ENCODE measurements at regions not wholly inside any gene's neighbourhood (a gene's known extent, or its start where the extent isn't known, plus 50 kb on each side); places are given as distances from the start of the nearest gene placed in this dataset.
A peak's percentile ranks its signal among the peaks of the same experiment; 100 is the strongest.

DNA sequence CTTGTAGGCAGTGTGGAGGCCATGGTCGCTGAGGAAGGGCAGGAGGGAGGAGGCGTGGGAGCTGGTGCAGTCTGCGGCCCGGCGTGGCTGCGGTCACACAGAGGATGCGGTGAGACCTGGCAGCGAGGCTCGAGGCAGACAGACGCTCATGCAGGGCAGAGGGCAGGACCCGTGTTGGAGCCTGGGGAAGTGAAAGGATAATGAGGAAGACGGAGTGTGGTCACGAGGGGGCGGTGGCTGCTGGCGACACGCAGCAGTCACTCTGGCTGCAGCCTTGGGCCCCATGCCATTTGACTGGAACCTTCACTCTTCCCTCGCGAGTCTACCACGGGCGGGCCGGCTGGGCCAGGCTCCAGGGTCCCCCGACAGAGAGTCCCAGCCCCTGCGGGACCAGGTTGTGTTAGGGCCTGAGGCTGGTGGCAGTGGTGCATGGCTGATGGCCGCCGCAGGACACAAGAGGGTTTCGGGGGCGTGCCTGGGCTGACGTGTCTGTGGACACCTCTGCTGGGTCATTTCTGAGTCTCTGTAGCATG is 68.8 kb upstream of the HGFAC start:
- DNase-seq: peak in 2 of 3 donors; percentile 83 to 86
- Histone ChIP-seq H3K36me3 (ENCODE audit: control insufficient read depth in 4 of 4, insufficient read depth in 4 of 4, low read length in 3 of 4) (peaks cover 0 to 5% (median 1%) of the 10 kb centered on the region in 4 experiments), H3K4me3 (ENCODE audit: control insufficient read depth in 1 of 7, extremely low read depth in 1 of 7, insufficient read depth in 4 of 7, low read depth in 2 of 7, low read length in 6 of 7) (no peak overlapping the region), H3K27ac (ENCODE audit: insufficient read depth in 1 of 2, low read depth in 1 of 2, low read length in 2 of 2, poor library complexity in 1 of 2, severe bottlenecking in 2 of 2) (no peak overlapping the region), H3K27me3 (replicated peaks in 2 of 5; ENCODE audit: control insufficient read depth in 4 of 5, insufficient read depth in 5 of 5, low read length in 4 of 5) (no peaks in the 10 kb centered on the region), H3K4me1 (ENCODE audit: control extremely low read depth in 1 of 4, control insufficient read depth in 4 of 4, insufficient read depth in 4 of 4, low read length in 3 of 4) (peaks cover 0 to 54% (median 34%) of the 10 kb centered on the region in 4 experiments), H3K9me3 (ENCODE audit: control extremely low read depth in 1 of 5, control insufficient read depth in 4 of 5, insufficient read depth in 2 of 5, low read depth in 1 of 5, low read length in 4 of 5) (no peaks in the 10 kb centered on the region)
- 59% methylated on average over 27 of the region's 28 CpGs for WGBS (ENCODE audit: insufficient coverage)
- CTCF ChIA-PET: interaction anchor here (1.5 kb wide), 1 partner anchor 72 kb away, joined by 6 read pairs; no protein-coding TSS in a partner anchor
- POLR2A ChIA-PET: no interaction called here

DNA sequence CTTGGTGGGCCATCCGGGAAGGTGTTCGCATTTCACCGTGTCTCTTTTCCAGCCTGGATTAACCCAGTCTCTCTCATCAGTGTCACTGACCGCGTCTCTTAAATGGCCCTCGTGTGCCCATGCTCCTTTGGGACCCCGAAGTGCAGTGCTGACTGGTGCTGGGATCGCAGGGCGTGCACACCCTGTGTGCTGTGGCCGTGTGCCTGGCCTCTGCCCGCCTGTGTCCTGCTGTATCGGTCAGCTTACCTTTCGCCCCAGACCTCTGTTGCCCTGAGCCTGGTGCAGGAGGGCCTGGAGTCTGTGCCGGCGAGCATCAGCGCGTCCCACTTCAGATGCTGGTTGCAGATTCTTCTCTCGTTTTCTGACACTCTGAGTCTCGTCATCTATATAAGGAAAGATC is 68.3 kb upstream of the HGFAC start:
- POLR2A ChIA-PET: no interaction called here
- WGBS (ENCODE audit: insufficient coverage): 96% methylated on average over 15 of the region's 19 CpGs
- peaks cover 0 to 5% (median 1%) of the 10 kb centered on the region in 4 experiments for H3K36me3 ChIP-seq (ENCODE audit: control insufficient read depth in 4 of 4, insufficient read depth in 4 of 4, low read length in 3 of 4)
- no peak overlapping the region for H3K4me3 ChIP-seq (ENCODE audit: control insufficient read depth in 1 of 7, extremely low read depth in 1 of 7, insufficient read depth in 4 of 7, low read depth in 2 of 7, low read length in 6 of 7)
- no peaks in the 10 kb centered on the region for H3K27me3 ChIP-seq (replicated peaks in 2 of 5; ENCODE audit: control insufficient read depth in 4 of 5, insufficient read depth in 5 of 5, low read length in 4 of 5)
- H3K4me1 ChIP-seq (ENCODE audit: control extremely low read depth in 1 of 4, control insufficient read depth in 4 of 4, insufficient read depth in 4 of 4, low read length in 3 of 4): peaks cover 0 to 49% (median 30%) of the 10 kb centered on the region in 4 experiments
- CTCF ChIA-PET: interaction anchor here (1.5 kb wide), 1 partner anchor 71 kb away, joined by 6 read pairs; no protein-coding TSS in a partner anchor
- peaks cover 0 to 1% (median 0%) of the 10 kb centered on the region in 5 experiments for H3K9me3 ChIP-seq (ENCODE audit: control extremely low read depth in 1 of 5, control insufficient read depth in 4 of 5, insufficient read depth in 2 of 5, low read depth in 1 of 5, low read length in 4 of 5)
- H3K27ac ChIP-seq (ENCODE audit: insufficient read depth in 1 of 2, low read depth in 1 of 2, low read length in 2 of 2, poor library complexity in 1 of 2, severe bottlenecking in 2 of 2): no peak overlapping the region
- DNase-seq: no peak

DNA sequence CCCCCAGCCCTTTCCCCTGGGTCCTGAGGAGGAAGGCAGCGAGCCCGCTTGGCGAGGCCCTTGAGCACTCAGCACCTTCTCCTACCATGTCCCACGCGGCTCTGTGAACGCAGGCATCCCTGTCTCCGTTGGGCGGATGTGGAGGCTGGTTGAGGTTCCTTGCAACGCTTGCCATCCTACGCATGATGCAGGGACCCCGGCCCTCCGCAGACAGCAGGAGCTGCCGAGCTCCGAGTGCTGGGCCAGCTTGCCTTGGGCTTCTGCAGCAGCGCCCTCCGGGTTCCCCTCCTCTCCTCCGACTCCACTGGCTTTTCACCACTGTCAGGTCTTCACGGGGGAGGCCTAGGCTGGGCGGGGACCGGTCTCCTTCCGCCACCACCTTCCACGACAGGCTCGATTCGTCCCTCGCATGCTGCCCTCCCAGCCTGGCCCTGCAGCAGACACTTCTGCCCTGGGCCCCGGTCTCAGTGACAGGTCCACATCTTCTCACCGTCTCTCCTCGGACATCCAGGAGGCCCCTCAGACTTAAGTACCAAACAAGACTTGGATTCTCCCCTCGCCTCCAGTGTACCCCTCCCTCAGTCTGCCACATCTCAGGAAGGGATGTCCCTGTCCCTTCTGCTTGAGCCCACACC is 67.6 kb upstream of the HGFAC start:
- ChIA-PET CTCF (interaction anchor here (1.5 kb wide), 1 partner anchor 71 kb away, joined by 6 read pairs; no protein-coding TSS in a partner anchor), POLR2A (no interaction called here)
- H3K27ac ChIP-seq (ENCODE audit: insufficient read depth in 1 of 2, low read depth in 1 of 2, low read length in 2 of 2, poor library complexity in 1 of 2, severe bottlenecking in 2 of 2): no peak overlapping the region
- no peak overlapping the region for H3K4me3 ChIP-seq (ENCODE audit: control insufficient read depth in 1 of 7, extremely low read depth in 1 of 7, insufficient read depth in 4 of 7, low read depth in 2 of 7, low read length in 6 of 7)
- peaks cover 0 to 7% (median 0%) of the 10 kb centered on the region in 5 experiments for H3K9me3 ChIP-seq (ENCODE audit: control extremely low read depth in 1 of 5, control insufficient read depth in 4 of 5, insufficient read depth in 2 of 5, low read depth in 1 of 5, low read length in 4 of 5)
- 95% methylated on average over 29 of the region's 29 CpGs for WGBS (ENCODE audit: insufficient coverage)
- H3K36me3 ChIP-seq (ENCODE audit: control insufficient read depth in 4 of 4, insufficient read depth in 4 of 4, low read length in 3 of 4): peaks cover 0 to 7% (median 1%) of the 10 kb centered on the region in 4 experiments
- H3K4me1 ChIP-seq (ENCODE audit: control extremely low read depth in 1 of 4, control insufficient read depth in 4 of 4, insufficient read depth in 4 of 4, low read length in 3 of 4): peaks cover 0 to 43% (median 23%) of the 10 kb centered on the region in 4 experiments
- DNase-seq: no peak
- no peaks in the 10 kb centered on the region for H3K27me3 ChIP-seq (replicated peaks in 2 of 5; ENCODE audit: control insufficient read depth in 4 of 5, insufficient read depth in 5 of 5, low read length in 4 of 5)

DNA sequence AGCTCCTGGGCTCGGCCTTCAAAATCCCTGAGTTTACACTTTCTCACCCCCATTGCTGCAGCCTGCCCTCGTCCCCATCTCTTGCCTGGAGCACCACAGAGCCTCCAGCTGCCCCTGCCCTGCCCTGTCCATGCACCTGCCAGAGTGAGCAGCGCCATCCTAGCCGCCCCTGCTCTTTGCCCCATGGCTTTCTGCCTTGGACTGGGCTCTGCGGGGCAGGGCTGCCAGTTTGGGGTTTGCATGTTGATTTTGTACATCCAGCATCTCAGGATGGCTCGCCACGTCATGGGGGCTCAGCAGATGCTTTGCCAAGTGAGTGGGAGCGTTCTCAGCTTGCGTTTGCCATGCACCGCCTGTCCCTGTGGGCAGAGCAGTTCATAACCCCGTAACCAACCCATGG is 67.1 kb upstream of the HGFAC start:
- Histone ChIP-seq H3K4me3 (ENCODE audit: control insufficient read depth in 1 of 7, extremely low read depth in 1 of 7, insufficient read depth in 4 of 7, low read depth in 2 of 7, low read length in 6 of 7) (no peak overlapping the region), H3K27me3 (replicated peaks in 2 of 5; ENCODE audit: control insufficient read depth in 4 of 5, insufficient read depth in 5 of 5, low read length in 4 of 5) (no peaks in the 10 kb centered on the region), H3K27ac (ENCODE audit: insufficient read depth in 1 of 2, low read depth in 1 of 2, low read length in 2 of 2, poor library complexity in 1 of 2, severe bottlenecking in 2 of 2) (no peak overlapping the region), H3K9me3 (ENCODE audit: control extremely low read depth in 1 of 5, control insufficient read depth in 4 of 5, insufficient read depth in 2 of 5, low read depth in 1 of 5, low read length in 4 of 5) (peaks cover 0 to 9% (median 2%) of the 10 kb centered on the region in 5 experiments), H3K36me3 (ENCODE audit: control insufficient read depth in 4 of 4, insufficient read depth in 4 of 4, low read length in 3 of 4) (peaks cover 0 to 7% (median 1%) of the 10 kb centered on the region in 4 experiments), H3K4me1 (ENCODE audit: control extremely low read depth in 1 of 4, control insufficient read depth in 4 of 4, insufficient read depth in 4 of 4, low read length in 3 of 4) (peaks cover 0 to 37% (median 18%) of the 10 kb centered on the region in 4 experiments)
- 94% methylated on average over 10 of the region's 11 CpGs for WGBS (ENCODE audit: insufficient coverage)
- DNase-seq: no peak
- POLR2A ChIA-PET: no interaction called here
- CTCF ChIA-PET: interaction anchor here (1.5 kb wide), 1 partner anchor 70 kb away, joined by 6 read pairs; no protein-coding TSS in a partner anchor

DNA sequence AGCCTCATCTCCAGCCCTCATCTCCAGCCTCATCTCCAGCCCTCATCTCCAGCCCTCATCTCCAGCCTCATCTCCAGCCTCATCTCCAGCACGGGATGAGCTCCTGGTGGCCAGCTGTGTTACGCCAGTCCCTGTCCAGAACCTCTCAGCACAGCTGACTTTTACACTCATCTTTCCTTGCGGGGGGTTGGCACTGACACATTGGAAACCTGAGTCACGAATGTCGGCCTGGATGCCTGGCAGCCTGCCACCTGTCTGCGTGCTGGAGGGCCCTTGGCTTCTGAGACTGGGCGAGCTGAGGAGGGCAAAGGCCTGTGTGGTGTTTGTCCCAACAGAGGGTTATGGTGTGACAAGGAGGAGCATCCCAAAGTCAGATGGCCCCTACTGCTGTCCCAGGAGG is 66.1 kb upstream of the HGFAC start:
- Histone ChIP-seq H3K4me3 (ENCODE audit: control insufficient read depth in 1 of 7, extremely low read depth in 1 of 7, insufficient read depth in 4 of 7, low read depth in 2 of 7, low read length in 6 of 7) (no peak overlapping the region), H3K27me3 (replicated peaks in 2 of 5; ENCODE audit: control insufficient read depth in 4 of 5, insufficient read depth in 5 of 5, low read length in 4 of 5) (no peaks in the 10 kb centered on the region), H3K36me3 (ENCODE audit: control insufficient read depth in 4 of 4, insufficient read depth in 4 of 4, low read length in 3 of 4) (peaks cover 0 to 7% (median 1%) of the 10 kb centered on the region in 4 experiments), H3K27ac (ENCODE audit: insufficient read depth in 1 of 2, low read depth in 1 of 2, low read length in 2 of 2, poor library complexity in 1 of 2, severe bottlenecking in 2 of 2) (no peak overlapping the region), H3K4me1 (ENCODE audit: control extremely low read depth in 1 of 4, control insufficient read depth in 4 of 4, insufficient read depth in 4 of 4, low read length in 3 of 4) (peaks cover 0 to 28% (median 9%) of the 10 kb centered on the region in 4 experiments), H3K9me3 (ENCODE audit: control extremely low read depth in 1 of 5, control insufficient read depth in 4 of 5, insufficient read depth in 2 of 5, low read depth in 1 of 5, low read length in 4 of 5) (peaks cover 0 to 20% (median 8%) of the 10 kb centered on the region in 5 experiments)
- 94% methylated on average over 7 of the region's 7 CpGs for WGBS (ENCODE audit: insufficient coverage)
- ChIA-PET POLR2A (interaction anchor here (0.6 to 0.8 kb wide), 2 partner anchors 99 to 109 kb away, joined by 3 read pairs; no protein-coding TSS in a partner anchor), CTCF (interaction anchor here (0.6 to 1.6 kb wide), 2 partner anchors 30 to 106 kb away, joined by 3 to 4 read pairs; no protein-coding TSS in a partner anchor)
- no peak for DNase-seq

DNA sequence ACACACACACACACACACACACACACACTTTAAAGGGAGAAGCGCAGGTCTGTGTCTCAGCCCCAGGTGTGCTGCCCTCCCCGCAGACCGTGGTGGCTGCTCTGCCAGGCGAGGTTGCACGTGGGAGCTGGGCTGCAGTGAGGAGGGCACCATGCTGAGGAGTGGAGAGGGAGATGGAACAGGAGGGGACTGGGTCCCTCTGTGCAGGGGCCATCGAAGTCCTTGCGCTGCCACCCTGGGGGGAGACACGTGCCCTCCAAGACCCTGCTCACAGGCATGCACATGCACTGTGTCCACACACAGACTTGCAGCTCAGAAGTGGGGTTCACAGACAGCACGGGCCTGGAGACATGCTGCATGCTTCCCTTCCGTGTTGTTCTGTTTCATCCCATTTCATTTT is 65.5 kb upstream of the HGFAC start:
- WGBS (ENCODE audit: insufficient coverage): 100% methylated on average over 8 of the region's 10 CpGs
- POLR2A ChIA-PET: interaction anchor here (0.6 to 0.8 kb wide), 2 partner anchors 99 to 109 kb away, joined by 3 read pairs; no protein-coding TSS in a partner anchor

More for the DNA sequence above, 65.5 kb upstream of the HGFAC start:
- Histone ChIP-seq H3K27me3 (replicated peaks in 2 of 5; ENCODE audit: control insufficient read depth in 4 of 5, insufficient read depth in 5 of 5, low read length in 4 of 5) (no peaks in the 10 kb centered on the region), H3K4me1 (ENCODE audit: control extremely low read depth in 1 of 4, control insufficient read depth in 4 of 4, insufficient read depth in 4 of 4, low read length in 3 of 4) (peaks cover 0 to 24% (median 9%) of the 10 kb centered on the region in 4 experiments), H3K9me3 (ENCODE audit: control extremely low read depth in 1 of 5, control insufficient read depth in 4 of 5, insufficient read depth in 2 of 5, low read depth in 1 of 5, low read length in 4 of 5) (peaks cover 0 to 22% (median 8%) of the 10 kb centered on the region in 5 experiments), H3K36me3 (ENCODE audit: control insufficient read depth in 4 of 4, insufficient read depth in 4 of 4, low read length in 3 of 4) (peaks cover 0 to 7% (median 1%) of the 10 kb centered on the region in 4 experiments), H3K27ac (ENCODE audit: insufficient read depth in 1 of 2, low read depth in 1 of 2, low read length in 2 of 2, poor library complexity in 1 of 2, severe bottlenecking in 2 of 2) (no peak overlapping the region), H3K4me3 (ENCODE audit: control insufficient read depth in 1 of 7, extremely low read depth in 1 of 7, insufficient read depth in 4 of 7, low read depth in 2 of 7, low read length in 6 of 7) (no peak overlapping the region)
- CTCF ChIA-PET: interaction anchor here (0.6 to 1.6 kb wide), 2 partner anchors 31 to 105 kb away, joined by 3 to 4 read pairs; no protein-coding TSS in a partner anchor
- DNase-seq: no peak

Measured in common myeloid progenitor, CD34-positive (primary cell).